SK-N-SH treated with all-trans-retinoic acid at 6 μM for 48 hours (cell line): ENCODE measurements at regions not wholly inside any gene's neighbourhood (a gene's known extent, or its start where the extent isn't known, plus 50 kb on each side); places are given as distances from the start of the nearest gene placed in this dataset.

ENCODE experiments used
- ATAC-seq: fragments of 200-7000 bp; cut with Tn5 transposase; 3 replicates; pipeline ENCODE4 v1.9.1; 2020; ENCODE audit warnings: mild to moderate bottlenecking, moderate library complexity
- ARNTL ChIP-seq: fragments of 450-650 bp; formaldehyde crosslinking; IDR thresholded peaks from 2 replicates; pipeline ENCODE4 v1.5.0; 2020; ENCODE audit warnings: low read depth, mild to moderate bottlenecking, moderate library complexity, borderline replicate concordance
- BACH2 ChIP-seq: fragments of 250-450 bp; sonication (Bioruptor Pico); IDR thresholded peaks from 2 replicates; pipeline ENCODE4 v1.9.0; 2021; ENCODE audit warnings: mild to moderate bottlenecking, borderline replicate concordance
- CSDC2 ChIP-seq: fragments of 250-450 bp; sonication (Bioruptor Pico); IDR thresholded peaks from 2 replicates; pipeline ENCODE4 v1.5.0; 2020; ENCODE audit warnings: mild to moderate bottlenecking, moderate library complexity
- ESRRG ChIP-seq: fragments of 250-450 bp; sonication (Bioruptor Pico); IDR thresholded peaks from 2 replicates; pipeline ENCODE4 v1.6.1; 2021; ENCODE audit warnings: mild to moderate bottlenecking
- GLIS3 ChIP-seq: fragments of 250-450 bp; sonication (Bioruptor Pico); IDR thresholded peaks from 2 replicates; pipeline ENCODE4 v1.5.0; 2020; ENCODE audit warnings: mild to moderate bottlenecking, moderate library complexity
- ISL1 ChIP-seq: fragments of 250-450 bp; sonication (Bioruptor Pico); IDR thresholded peaks from 2 replicates; pipeline ENCODE4 v2.1.2; 2022; ENCODE audit warnings: mild to moderate bottlenecking, moderate library complexity
- OSR1 ChIP-seq: fragments of 250-450 bp; sonication (Bioruptor Pico); IDR thresholded peaks from 2 replicates; pipeline ENCODE4 v1.8.0; 2022; ENCODE audit warnings: moderate library complexity, mild to moderate bottlenecking, inconsistent platforms
- PATZ1 ChIP-seq: fragments of 250-450 bp; sonication (Bioruptor Pico); IDR thresholded peaks from 2 replicates; pipeline ENCODE4 v1.8.0; 2020; ENCODE audit warnings: mild to moderate bottlenecking, moderate library complexity, borderline replicate concordance
- POU6F1 ChIP-seq: fragments of 250-450 bp; sonication (Bioruptor Pico); IDR thresholded peaks from 2 replicates; pipeline ENCODE4 v1.8.0; 2021; ENCODE audit warnings: low read depth, mild to moderate bottlenecking, moderate library complexity, borderline replicate concordance
- PPARA ChIP-seq: fragments of 250-450 bp; sonication (Bioruptor Pico); IDR thresholded peaks from 2 replicates; pipeline ENCODE4 v1.5.0; 2020; ENCODE audit warnings: mild to moderate bottlenecking, borderline replicate concordance
- RARB ChIP-seq: fragments of 250-450 bp; sonication (Bioruptor Pico); IDR thresholded peaks from 2 replicates; pipeline ENCODE4 v1.8.0; 2021; ENCODE audit warnings: mild to moderate bottlenecking, moderate library complexity
- SNAI2 ChIP-seq: fragments of 250-450 bp; sonication (Bioruptor Pico); IDR thresholded peaks from 2 replicates; pipeline ENCODE4 v1.5.0; 2020; ENCODE audit warnings: mild to moderate bottlenecking, moderate library complexity
- TCF4 ChIP-seq: fragments of 250-450 bp; sonication (Bioruptor Pico); IDR thresholded peaks from 2 replicates; pipeline ENCODE4 v1.8.0; 2021; ENCODE audit warnings: mild to moderate bottlenecking, moderate library complexity, borderline replicate concordance
- TOX ChIP-seq: fragments of 250-450 bp; sonication (Bioruptor Pico); IDR thresholded peaks from 2 replicates; pipeline ENCODE4 v1.8.0; 2021; ENCODE audit warnings: mild to moderate bottlenecking, moderate library complexity, borderline replicate concordance
- ZFP3 ChIP-seq: fragments of 250-450 bp; sonication (Bioruptor Pico); IDR thresholded peaks from 2 replicates; pipeline ENCODE4 v1.5.0; 2020; ENCODE audit warnings: mild to moderate bottlenecking, moderate library complexity
- ZFP30 ChIP-seq: fragments of 450-650 bp; formaldehyde crosslinking; IDR thresholded peaks from 2 replicates; pipeline ENCODE4 v1.5.0; 2022; ENCODE audit warnings: mild to moderate bottlenecking, moderate library complexity
- ZNF565 ChIP-seq: fragments of 450-650 bp; formaldehyde crosslinking; conservative IDR thresholded peaks from 2 replicates; pipeline ENCODE4 v1.5.0; 2020; ENCODE audit warnings: low read depth, mild to moderate bottlenecking, moderate library complexity
- ZNF70 ChIP-seq: fragments of 450-650 bp; formaldehyde crosslinking; IDR thresholded peaks from 2 replicates; pipeline ENCODE4 v1.5.0; 2020; ENCODE audit warnings: mild to moderate bottlenecking, moderate library complexity
- ZNF8 ChIP-seq: fragments of 450-650 bp; formaldehyde crosslinking; IDR thresholded peaks from 2 replicates; pipeline ENCODE4 v1.5.0; 2020; ENCODE audit warnings: mild to moderate bottlenecking, moderate library complexity
- TF ChIP-seq, protein P1 (sequence below): fragments of 250-450 bp; sonication (Bioruptor Pico); IDR thresholded peaks from 2 replicates; pipeline ENCODE4 v1.5.1; 2021; ENCODE audit warnings: mild to moderate bottlenecking, moderate library complexity
- TF ChIP-seq, protein P2 (sequence below): fragments of 250-450 bp; sonication (Bioruptor Pico); IDR thresholded peaks from 2 replicates; pipeline ENCODE4 v1.5.0; 2020; ENCODE audit warnings: mild to moderate bottlenecking, moderate library complexity

DNA sequence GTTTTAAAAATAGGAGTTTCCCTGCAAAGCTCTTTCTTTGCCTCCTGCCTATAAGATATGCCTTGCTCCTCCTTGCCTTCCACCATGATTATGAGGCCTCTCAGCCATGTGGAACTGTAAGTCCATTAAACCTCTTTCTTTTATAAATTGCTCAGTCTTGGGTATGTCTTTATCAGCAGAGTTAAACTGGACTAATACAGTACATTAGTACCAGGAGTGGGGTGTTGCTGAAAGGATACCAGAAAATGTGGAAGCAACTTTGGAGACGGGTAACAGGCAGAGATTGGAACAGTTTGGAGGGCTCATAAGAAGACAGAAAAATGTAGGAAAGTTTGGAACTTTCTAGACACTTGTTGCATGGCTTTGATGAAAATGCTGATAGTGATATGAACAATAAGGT is 709.9 kb downstream of the LUZP2 start:
- TF ChIP-seq ZFP30 (CRISPR knock-in tag) (no peak), PPARA (CRISPR knock-in tag) (no peak), CSDC2 (no peak), ZNF70 (CRISPR knock-in tag) (no peak), RARB (CRISPR knock-in tag) (no peak), POU6F1 (CRISPR knock-in tag) (no peak), ESRRG (CRISPR knock-in tag) (no peak), GLIS3 (CRISPR knock-in tag) (no peak), BACH2 (CRISPR knock-in tag) (no peak), ARNTL (CRISPR knock-in tag) (no peak)
- ATAC-seq: no peak

DNA sequence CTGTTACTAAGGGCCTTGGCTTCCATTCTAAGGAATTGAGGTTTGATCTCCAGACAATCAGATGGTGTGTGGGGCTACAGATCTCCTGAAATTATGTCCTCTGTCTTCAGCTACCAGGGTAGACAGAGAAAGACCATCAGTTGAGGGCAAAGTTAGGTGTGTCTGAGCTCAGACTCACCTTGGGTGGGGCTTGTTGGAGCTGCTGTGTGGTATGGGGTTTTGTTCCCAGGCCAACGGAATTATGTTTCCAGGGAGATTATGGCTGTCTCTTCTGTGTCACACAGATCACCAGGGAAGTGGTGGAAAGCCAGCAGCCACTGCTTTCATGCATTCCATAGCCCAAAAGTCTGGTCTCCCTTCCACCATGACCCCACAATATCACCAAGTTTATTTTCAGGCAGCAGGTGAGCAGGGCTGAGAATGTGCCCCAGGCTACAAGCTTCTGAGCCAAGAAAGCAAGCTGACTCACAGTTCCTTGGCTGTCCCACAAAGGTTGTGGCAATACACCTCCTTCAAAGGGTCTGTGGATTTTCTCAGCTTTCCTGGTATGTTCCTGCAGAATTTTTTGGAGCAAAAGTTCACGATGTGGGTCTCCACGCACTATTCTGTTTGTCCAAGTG is 714.9 kb downstream of the LUZP2 start:
- no peak for TF ChIP-seq ZFP30 (CRISPR knock-in tag)
- no peak for TF ChIP-seq SNAI2 (CRISPR knock-in tag)
- no peak for TF ChIP-seq GLIS3 (CRISPR knock-in tag)
- TF ChIP-seq TOX: no peak
- no peak for TF ChIP-seq BACH2 (CRISPR knock-in tag)
- TF ChIP-seq CSDC2: no peak
- TF ChIP-seq POU6F1 (CRISPR knock-in tag): no peak
- no peak for TF ChIP-seq ARNTL (CRISPR knock-in tag)
- TF ChIP-seq, protein P1, sequence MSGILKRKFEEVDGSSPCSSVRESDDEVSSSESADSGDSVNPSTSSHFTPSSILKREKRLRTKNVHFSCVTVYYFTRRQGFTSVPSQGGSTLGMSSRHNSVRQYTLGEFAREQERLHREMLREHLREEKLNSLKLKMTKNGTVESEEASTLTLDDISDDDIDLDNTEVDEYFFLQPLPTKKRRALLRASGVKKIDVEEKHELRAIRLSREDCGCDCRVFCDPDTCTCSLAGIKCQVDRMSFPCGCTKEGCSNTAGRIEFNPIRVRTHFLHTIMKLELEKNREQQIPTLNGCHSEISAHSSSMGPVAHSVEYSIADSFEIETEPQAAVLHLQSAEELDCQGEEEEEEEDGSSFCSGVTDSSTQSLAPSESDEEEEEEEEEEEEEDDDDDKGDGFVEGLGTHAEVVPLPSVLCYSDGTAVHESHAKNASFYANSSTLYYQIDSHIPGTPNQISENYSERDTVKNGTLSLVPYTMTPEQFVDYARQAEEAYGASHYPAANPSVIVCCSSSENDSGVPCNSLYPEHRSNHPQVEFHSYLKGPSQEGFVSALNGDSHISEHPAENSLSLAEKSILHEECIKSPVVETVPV (CRISPR knock-in tag): no peak
- no peak for TF ChIP-seq RARB (CRISPR knock-in tag)
- no peak for TF ChIP-seq PATZ1 (CRISPR knock-in tag)
- no peak for TF ChIP-seq PPARA (CRISPR knock-in tag)
- no peak for TF ChIP-seq ZFP3 (CRISPR knock-in tag)
- TF ChIP-seq ISL1 (CRISPR knock-in tag): no peak
- TF ChIP-seq ZNF8 (CRISPR knock-in tag): no peak
- no peak for TF ChIP-seq TCF4 (CRISPR knock-in tag)
- TF ChIP-seq, protein P2, sequence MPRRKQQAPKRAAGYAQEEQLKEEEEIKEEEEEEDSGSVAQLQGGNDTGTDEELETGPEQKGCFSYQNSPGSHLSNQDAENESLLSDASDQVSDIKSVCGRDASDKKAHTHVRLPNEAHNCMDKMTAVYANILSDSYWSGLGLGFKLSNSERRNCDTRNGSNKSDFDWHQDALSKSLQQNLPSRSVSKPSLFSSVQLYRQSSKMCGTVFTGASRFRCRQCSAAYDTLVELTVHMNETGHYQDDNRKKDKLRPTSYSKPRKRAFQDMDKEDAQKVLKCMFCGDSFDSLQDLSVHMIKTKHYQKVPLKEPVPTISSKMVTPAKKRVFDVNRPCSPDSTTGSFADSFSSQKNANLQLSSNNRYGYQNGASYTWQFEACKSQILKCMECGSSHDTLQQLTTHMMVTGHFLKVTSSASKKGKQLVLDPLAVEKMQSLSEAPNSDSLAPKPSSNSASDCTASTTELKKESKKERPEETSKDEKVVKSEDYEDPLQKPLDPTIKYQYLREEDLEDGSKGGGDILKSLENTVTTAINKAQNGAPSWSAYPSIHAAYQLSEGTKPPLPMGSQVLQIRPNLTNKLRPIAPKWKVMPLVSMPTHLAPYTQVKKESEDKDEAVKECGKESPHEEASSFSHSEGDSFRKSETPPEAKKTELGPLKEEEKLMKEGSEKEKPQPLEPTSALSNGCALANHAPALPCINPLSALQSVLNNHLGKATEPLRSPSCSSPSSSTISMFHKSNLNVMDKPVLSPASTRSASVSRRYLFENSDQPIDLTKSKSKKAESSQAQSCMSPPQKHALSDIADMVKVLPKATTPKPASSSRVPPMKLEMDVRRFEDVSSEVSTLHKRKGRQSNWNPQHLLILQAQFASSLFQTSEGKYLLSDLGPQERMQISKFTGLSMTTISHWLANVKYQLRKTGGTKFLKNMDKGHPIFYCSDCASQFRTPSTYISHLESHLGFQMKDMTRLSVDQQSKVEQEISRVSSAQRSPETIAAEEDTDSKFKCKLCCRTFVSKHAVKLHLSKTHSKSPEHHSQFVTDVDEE (CRISPR knock-in tag): no peak
- TF ChIP-seq ZNF565 (CRISPR knock-in tag): no peak
- TF ChIP-seq OSR1: no peak
- TF ChIP-seq, all 23 proteins: peak for 0
- ATAC-seq: no peak
